ENCODE measurements at regions not wholly inside any gene's neighbourhood (a gene's known extent, or its start where the extent isn't known, plus 50 kb on each side); places are given as distances from the start of the nearest gene placed in this dataset.

DNA sequence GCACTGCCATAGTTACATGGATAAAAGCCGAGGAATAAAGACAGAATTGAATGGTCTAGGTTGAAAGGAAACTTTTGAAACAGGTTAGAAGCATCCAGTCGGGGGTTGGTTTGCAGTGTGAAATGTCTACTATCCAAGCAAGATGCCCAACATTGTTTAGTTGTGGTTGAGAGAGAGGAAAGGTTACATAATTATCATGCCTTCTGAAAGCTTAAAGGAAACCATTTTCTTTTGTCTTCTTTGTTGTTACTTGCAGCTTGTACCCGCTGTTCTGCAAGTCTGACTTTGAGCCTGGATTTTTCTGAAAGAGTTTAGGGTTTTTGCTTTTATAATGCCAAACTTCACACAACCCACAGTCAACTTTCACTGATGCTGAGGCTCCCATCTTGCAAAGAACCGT is 167.9 kb downstream of the AXIN2 start:
- Histone ChIP-seq H3K27me3 (ENCODE audit: control insufficient read depth, insufficient read depth, low read length) (peaks cover 6% of the 10 kb centered on the region), H3K18ac (ENCODE audit: low read depth, low read length) (no peak overlapping the region), H2BK20ac (ENCODE audit: low read depth, low read length) (no peak overlapping the region), H2BK5ac (ENCODE audit: low read depth, low read length, poor library complexity, severe bottlenecking) (no peak overlapping the region), H3K36me3 (ENCODE audit: control insufficient read depth, insufficient read depth, low read length) (no peaks in the 10 kb centered on the region), H4K5ac (ENCODE audit: low read depth, low read length) (no peak overlapping the region), H2AK9ac (replicated peaks; ENCODE audit: low read depth, low read length, poor library complexity) (no peak overlapping the region), H4K91ac (ENCODE audit: insufficient read depth, low read depth, low read length) (no peak overlapping the region), H3K9ac (ENCODE audit: low read depth, low read length) (no peak overlapping the region), H2AFZ (replicated peaks; ENCODE audit: low read length, poor library complexity) (no peak overlapping the region), H3K4me1 (ENCODE audit: control insufficient read depth, insufficient read depth, low read length) (peaks cover 3% of the 10 kb centered on the region; the same call in 1 of the 2 replicates), H3K23ac (ENCODE audit: low read depth, low read length) (no peak overlapping the region), H3K14ac (replicated peaks; ENCODE audit: low read depth, low read length) (no peak overlapping the region), H2AK5ac (ENCODE audit: low read depth, low read length) (no peak overlapping the region), H3K9me3 (ENCODE audit: control insufficient read depth, insufficient read depth, low read length) (no peaks in the 10 kb centered on the region), H3K56ac (ENCODE audit: extremely low read depth, insufficient read depth, low read length) (no peak overlapping the region), H2BK120ac (ENCODE audit: low read depth, low read length) (no peak overlapping the region), H3K4me3 (ENCODE audit: insufficient read depth, low read depth, low read length) (no peak overlapping the region), H2BK15ac (ENCODE audit: low read depth, low read length) (no peak overlapping the region), H4K20me1 (ENCODE audit: insufficient read depth, low read length) (no peaks in the 10 kb centered on the region), H3K4ac (ENCODE audit: low read depth, low read length) (no peak overlapping the region), H3K9me1 (ENCODE audit: insufficient read depth, low read length) (no peaks in the 10 kb centered on the region), H3K27ac (ENCODE audit: insufficient read depth, low read length) (no peak overlapping the region), H3K79me1 (ENCODE audit: low read depth in 1 of 2, low read length in 2 of 2) (no peaks in the 10 kb centered on the region), H4K8ac (ENCODE audit: low read depth in 2 of 2, low read length in 2 of 2) (no peak overlapping the region), H3K4me2 (ENCODE audit: low read depth, low read length) (no peak overlapping the region)
- whole genome bisulfite sequencing, 2 experiments (ENCODE audit: extremely low coverage in 2 of 2, insufficient read length in 1 of 2): no CpG with 5 or more reads among the region's 4 CpGs
- TF ChIP-seq NFE2L2 (IDR thresholded peaks at IDR 0.05; ENCODE audit: low read depth, low read length) (no peak), MAZ (IDR thresholded peaks at IDR 0.05; ENCODE audit: borderline replicate concordance, low read depth, low read length) (no peak), MAFK (IDR thresholded peaks at IDR 0.05; ENCODE audit: low read depth, low read length) (no peak), SMC3 (IDR thresholded peaks at IDR 0.05; ENCODE audit: low read depth, low read length) (no peak), RFX5 (IDR thresholded peaks at IDR 0.05; ENCODE audit: low read depth, low read length) (no peak), RAD21 (IDR thresholded peaks at IDR 0.05; ENCODE audit: low read length) (no peak)
- TF ChIP-seq, protein P1, sequence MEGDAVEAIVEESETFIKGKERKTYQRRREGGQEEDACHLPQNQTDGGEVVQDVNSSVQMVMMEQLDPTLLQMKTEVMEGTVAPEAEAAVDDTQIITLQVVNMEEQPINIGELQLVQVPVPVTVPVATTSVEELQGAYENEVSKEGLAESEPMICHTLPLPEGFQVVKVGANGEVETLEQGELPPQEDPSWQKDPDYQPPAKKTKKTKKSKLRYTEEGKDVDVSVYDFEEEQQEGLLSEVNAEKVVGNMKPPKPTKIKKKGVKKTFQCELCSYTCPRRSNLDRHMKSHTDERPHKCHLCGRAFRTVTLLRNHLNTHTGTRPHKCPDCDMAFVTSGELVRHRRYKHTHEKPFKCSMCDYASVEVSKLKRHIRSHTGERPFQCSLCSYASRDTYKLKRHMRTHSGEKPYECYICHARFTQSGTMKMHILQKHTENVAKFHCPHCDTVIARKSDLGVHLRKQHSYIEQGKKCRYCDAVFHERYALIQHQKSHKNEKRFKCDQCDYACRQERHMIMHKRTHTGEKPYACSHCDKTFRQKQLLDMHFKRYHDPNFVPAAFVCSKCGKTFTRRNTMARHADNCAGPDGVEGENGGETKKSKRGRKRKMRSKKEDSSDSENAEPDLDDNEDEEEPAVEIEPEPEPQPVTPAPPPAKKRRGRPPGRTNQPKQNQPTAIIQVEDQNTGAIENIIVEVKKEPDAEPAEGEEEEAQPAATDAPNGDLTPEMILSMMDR (conservative IDR thresholded peaks at IDR 0.05; ENCODE audit: low read depth, low read length): no peak
- DNase-seq (no peak), ATAC-seq (ENCODE audit: low read depth) (no peak)
- no TSS peak for BruUV-seq (replicated peaks)
- ChIA-PET CTCF (no interaction called here), POLR2A (ENCODE audit: unreplicated experiment) (no interaction called here)
- in situ Hi-C loops (cut with MboI; ENCODE audit: low sequenced_read_pairs) (no loop called here), dilution Hi-C loops (cut with HindIII; ENCODE audit: low sequenced_read_pairs, unreplicated experiment) (no loop called here), intact Hi-C loops (cut with micrococcal nuclease) (no loop called here)

Data from IMR-90 (cell line).